IMR-90 (cell line): ENCODE measurements at regions not wholly inside any gene's neighbourhood (a gene's known extent, or its start where the extent isn't known, plus 50 kb on each side); places are given as distances from the start of the nearest gene placed in this dataset.

Experiments used
- ATAC-seq: fragments of 200-7000 bp; cut with Tn5 transposase; 2 replicates; pipeline ENCODE4 v1.9.1; 2020; ENCODE audit warnings: low read depth, mild to moderate bottlenecking, moderate library complexity
- BruUV-seq: library from RNA; stranded (reverse); fragments of 400-500 nt; replicated peaks from 2 replicates; lab custom pipeline; 2021; lab: Mats Ljungman, UMichigan
- CTCF ChIA-PET: fragments of 300-600 bp; formaldehyde crosslinking; extraction: SDS; loops from one replicate; lab custom pipeline; 2021; ENCODE audit warnings: antibody characterized with exemption; lab: Yijun Ruan, JAX
- POLR2A ChIA-PET: fragments of 300-600 bp; sonication (Branson Sonifier 250); formaldehyde crosslinking; loops from one replicate; lab custom pipeline; 2022; ENCODE audit warnings: antibody characterized with exemption; ENCODE audit not compliant: unreplicated experiment; lab: Charles Lee
- DNase-seq: peaks from one replicate; pipeline ENCODE4 v3.0.0; 2013
- H2AFZ ChIP-seq: replicated peaks from 2 replicates; pipeline ENCODE3; 2013; ENCODE audit warnings: low read length, mild to moderate bottlenecking; ENCODE audit not compliant: poor library complexity
- H2AK5ac ChIP-seq: 2 replicates; pipeline ENCODE4 v1.6.1; 2013; ENCODE audit warnings: low read depth, low read length, inconsistent platforms
- H2AK9ac ChIP-seq: replicated peaks from 2 replicates; pipeline ENCODE3; 2013; ENCODE audit warnings: mild to moderate bottlenecking, low read depth, low read length, moderate library complexity; ENCODE audit not compliant: poor library complexity
- H2BK120ac ChIP-seq: 2 replicates; pipeline ENCODE4 v1.6.1; 2013; ENCODE audit warnings: low read depth, low read length, inconsistent platforms
- H2BK15ac ChIP-seq: 3 replicates; pipeline ENCODE4 v1.6.1; 2013; ENCODE audit warnings: low read depth, low read length, inconsistent platforms
- H2BK20ac ChIP-seq: 2 replicates; pipeline ENCODE4 v1.6.1; 2013; ENCODE audit warnings: low read depth, mild to moderate bottlenecking, inconsistent platforms, low read length, moderate library complexity
- H2BK5ac ChIP-seq: 2 replicates; pipeline ENCODE4 v1.6.1; 2013; ENCODE audit warnings: mild to moderate bottlenecking, low read depth, low read length, inconsistent platforms; ENCODE audit not compliant: poor library complexity, severe bottlenecking
- H3K14ac ChIP-seq: replicated peaks from 2 replicates; pipeline ENCODE4 v1.6.1; 2013; ENCODE audit warnings: low read depth, low read length, inconsistent platforms
- H3K18ac ChIP-seq: 2 replicates; pipeline ENCODE4 v1.6.1; 2013; ENCODE audit warnings: low read depth, low read length, control low read depth
- H3K23ac ChIP-seq: 2 replicates; pipeline ENCODE4 v1.6.1; 2013; ENCODE audit warnings: low read depth, low read length, inconsistent platforms
- H3K27ac ChIP-seq: 2 replicates; pipeline ENCODE4 v1.5.1; 2013; ENCODE audit warnings: mild to moderate bottlenecking, control low read depth, low read length; ENCODE audit not compliant: insufficient read depth
- H3K27me3 ChIP-seq: 2 replicates; pipeline ENCODE4 v1.6.1; 2013; ENCODE audit warnings: low read length; ENCODE audit not compliant: control insufficient read depth, insufficient read depth
- H3K36me3 ChIP-seq: 2 replicates; pipeline ENCODE4 v1.6.1; 2013; ENCODE audit warnings: low read length, mixed read lengths; ENCODE audit not compliant: control insufficient read depth, insufficient read depth
- H3K4ac ChIP-seq: 2 replicates; pipeline ENCODE4 v1.6.1; 2013; ENCODE audit warnings: low read depth, low read length, inconsistent platforms
- H3K4me1 ChIP-seq: 2 replicates; pipeline ENCODE4 v1.6.1; 2013; ENCODE audit warnings: low read length, mixed read lengths; ENCODE audit not compliant: control insufficient read depth, insufficient read depth
- H3K4me2 ChIP-seq: 2 replicates; pipeline ENCODE4 v1.6.1; 2013; ENCODE audit warnings: low read depth, mild to moderate bottlenecking, control low read depth, low read length, moderate library complexity
- H3K4me3 ChIP-seq: 2 replicates; pipeline ENCODE4 v1.5.1; 2013; ENCODE audit warnings: low read depth, mild to moderate bottlenecking, control low read depth, low read length, moderate library complexity; ENCODE audit not compliant: insufficient read depth
- H3K56ac ChIP-seq: 2 replicates; pipeline ENCODE4 v1.6.1; 2013; ENCODE audit warnings: low read length, inconsistent platforms; ENCODE audit not compliant: insufficient read depth; ENCODE audit errors: extremely low read depth
- H3K79me1 ChIP-seq, 2 experiments: 2 replicates each; pipeline ENCODE4 v1.6.1; 2013; ENCODE audit warnings: low read length in 2 of 2, inconsistent platforms in 1 of 2, low read depth in 1 of 2
- H3K9ac ChIP-seq: 2 replicates; pipeline ENCODE4 v1.6.1; 2013; ENCODE audit warnings: low read depth, low read length, control low read depth
- H3K9me1 ChIP-seq: 2 replicates; pipeline ENCODE4 v1.6.1; 2013; ENCODE audit warnings: low read length, inconsistent platforms; ENCODE audit not compliant: insufficient read depth
- H3K9me3 ChIP-seq: 2 replicates; pipeline ENCODE4 v1.6.1; 2013; ENCODE audit warnings: low read length; ENCODE audit not compliant: control insufficient read depth, insufficient read depth
- H4K20me1 ChIP-seq: 2 replicates; pipeline ENCODE4 v1.6.1; 2013; ENCODE audit warnings: low read length, inconsistent platforms; ENCODE audit not compliant: insufficient read depth
- H4K5ac ChIP-seq: 2 replicates; pipeline ENCODE4 v1.6.1; 2013; ENCODE audit warnings: mild to moderate bottlenecking, low read depth, low read length, control low read depth
- H4K8ac ChIP-seq, 2 experiments: 2 replicates each; pipeline ENCODE4 v1.6.1; 2013; ENCODE audit warnings: low read depth in 2 of 2, low read length in 2 of 2, control low read depth in 1 of 2, inconsistent platforms in 1 of 2
- H4K91ac ChIP-seq: 2 replicates; pipeline ENCODE4 v1.6.1; 2013; ENCODE audit warnings: low read depth, low read length, inconsistent platforms; ENCODE audit not compliant: insufficient read depth
- BHLHE40 ChIP-seq: fragments of 150-350 bp; IDR thresholded peaks from 2 replicates; pipeline ENCODE4 v1.6.1; 2016; ENCODE audit warnings: mild to moderate bottlenecking, low read depth, low read length
- CHD1 ChIP-seq: IDR thresholded peaks from 2 replicates; pipeline ENCODE4 v1.6.1; 2012; ENCODE audit warnings: low read depth, low read length, improper control_type of control experiment
- CTCF ChIP-seq: conservative IDR thresholded peaks from 2 replicates; pipeline ENCODE4 v1.5.1; 2012; ENCODE audit warnings: mild to moderate bottlenecking, low read depth, low read length, improper control_type of control experiment
- ELK1 ChIP-seq: fragments of 150-350 bp; IDR thresholded peaks from 2 replicates; pipeline ENCODE4 v1.6.1; 2016; ENCODE audit warnings: low read depth, mild to moderate bottlenecking, low read length, moderate library complexity, borderline replicate concordance
- FOS ChIP-seq: fragments of 150-350 bp; IDR thresholded peaks from 2 replicates; pipeline ENCODE4 v1.6.1; 2016; ENCODE audit warnings: low read depth, low read length
- MAFK ChIP-seq: IDR thresholded peaks from 2 replicates; pipeline ENCODE4 v1.6.1; 2012; ENCODE audit warnings: low read depth, low read length, improper control_type of control experiment
- MXI1 ChIP-seq: IDR thresholded peaks from 2 replicates; pipeline ENCODE4 v1.6.1; 2012; ENCODE audit warnings: low read depth, mild to moderate bottlenecking, low read length, moderate library complexity, borderline replicate concordance
- NFE2L2 ChIP-seq: fragments of 150-350 bp; IDR thresholded peaks from 2 replicates; pipeline ENCODE4 v1.6.1; 2016; ENCODE audit warnings: low read depth, mild to moderate bottlenecking, low read length
- POLR2A ChIP-seq: IDR thresholded peaks from 2 replicates; pipeline ENCODE4 v1.6.1; 2012; ENCODE audit warnings: mild to moderate bottlenecking, low read depth, low read length
- RAD21 ChIP-seq: IDR thresholded peaks from 2 replicates; pipeline ENCODE4 v1.6.1; 2012; ENCODE audit warnings: low read length, improper control_type of control experiment
- RCOR1 ChIP-seq: IDR thresholded peaks from 2 replicates; pipeline ENCODE4 v1.6.1; 2012; ENCODE audit warnings: mild to moderate bottlenecking, low read length, improper control_type of control experiment; ENCODE audit not compliant: insufficient replicate concordance
- USF2 ChIP-seq: fragments of 150-350 bp; IDR thresholded peaks from 2 replicates; pipeline ENCODE4 v1.6.1; 2017; ENCODE audit warnings: mild to moderate bottlenecking, antibody characterized with exemption, low read length, low read depth
- WGBS, 2 experiments: methylation state at CpG; one replicate each; pipeline versions ENCODE4 v1.1.5 to v1.1.7; 2013; ENCODE audit warnings: missing lambda C conversion rate in 2 of 2; ENCODE audit not compliant: insufficient read length in 1 of 2; ENCODE audit errors: extremely low coverage in 2 of 2; 5-methylcytosine and 5-hydroxymethylcytosine counted together
- dilution Hi-C: fragments of 300-500 bp; cut with HindIII; formaldehyde crosslinking; loops from one replicate; pipeline ENCODE4 v1.14.3; 2018; ENCODE audit warnings: low sequenced_read_pairs; ENCODE audit not compliant: unreplicated experiment
- in situ Hi-C: fragments of 300-500 bp; cut with MboI; formaldehyde crosslinking; loops from 3 replicates; pipeline ENCODE4 v1.14.3; 2019; ENCODE audit warnings: low sequenced_read_pairs, inconsistent platforms, mixed read lengths
- intact Hi-C: fragments of 100-400 bp; cut with micrococcal nuclease; formaldehyde crosslinking; loops from 2 replicates; pipeline ENCODE4 v1.10.0; 2022

- Histone ChIP-seq H3K79me1 (no peaks in the 10 kb centered on the region), H3K14ac (no peak overlapping the region), H3K23ac (no peak overlapping the region), H3K4ac (no peak overlapping the region), H3K56ac (no peak overlapping the region), H3K4me3 (no peak overlapping the region), H3K4me2 (no peak overlapping the region), H2AK9ac (no peak overlapping the region), H3K9ac (no peak overlapping the region), H2BK20ac (no peak overlapping the region), H3K4me1 (no peaks in the 10 kb centered on the region), H3K27me3 (no peaks in the 10 kb centered on the region), H2BK15ac (no peak overlapping the region), H4K8ac (no peak overlapping the region), H4K91ac (no peak overlapping the region), H3K18ac (no peak overlapping the region), H3K36me3 (no peaks in the 10 kb centered on the region), H2BK5ac (no peak overlapping the region), H4K20me1 (no peaks in the 10 kb centered on the region), H2AFZ (no peak overlapping the region), H2AK5ac (no peak overlapping the region), H3K9me3 (no peaks in the 10 kb centered on the region), H3K9me1 (no peaks in the 10 kb centered on the region), H2BK120ac (no peak overlapping the region), H4K5ac (no peak overlapping the region), H3K27ac (no peak overlapping the region)
- BruUV-seq, result no TSS peak
- ChIA-PET CTCF (no interaction called here), POLR2A (no interaction called here)
- intact Hi-C loops (no loop called here), in situ Hi-C loops (no loop called here), dilution Hi-C loops (no loop called here)
- ATAC-seq (peak; percentile 46; the same call in 1 of the 2 replicates), DNase-seq (peak; percentile 10)
- TF ChIP-seq NFE2L2 (no peak), USF2 (no peak), RAD21 (no peak), MAFK (no peak), FOS (no peak), CTCF (no peak), POLR2A (no peak), CHD1 (no peak), ELK1 (no peak), MXI1 (no peak), BHLHE40 (no peak), RCOR1 (no peak)
- WGBS, 2 experiments, result no CpG with 5 or more reads among the region's 7 CpGs
Measured at GRCh38 chr6:135651964-135652755, 154.6 kb upstream of the AHI1 start.
